HG02970 (cell line): ENCODE measurements at regions not wholly inside any gene's neighbourhood (a gene's known extent, or its start where the extent isn't known, plus 50 kb on each side); places are given as distances from the start of the nearest gene placed in this dataset.

Experiments
- ATAC-seq: cut with Tn5 transposase; IDR thresholded peaks from one replicate; pipeline ENCODE4 v1.9.1; 2021; ENCODE audit warnings: mild to moderate bottlenecking, moderate library complexity, moderate number of reproducible peaks; ENCODE audit not compliant: unreplicated experiment, low FRiP score

- no peak for ATAC-seq
These were observed 232.2 kb downstream of the C12orf50 start for GRCh38 chr12:87796961-87797516.

DNA sequence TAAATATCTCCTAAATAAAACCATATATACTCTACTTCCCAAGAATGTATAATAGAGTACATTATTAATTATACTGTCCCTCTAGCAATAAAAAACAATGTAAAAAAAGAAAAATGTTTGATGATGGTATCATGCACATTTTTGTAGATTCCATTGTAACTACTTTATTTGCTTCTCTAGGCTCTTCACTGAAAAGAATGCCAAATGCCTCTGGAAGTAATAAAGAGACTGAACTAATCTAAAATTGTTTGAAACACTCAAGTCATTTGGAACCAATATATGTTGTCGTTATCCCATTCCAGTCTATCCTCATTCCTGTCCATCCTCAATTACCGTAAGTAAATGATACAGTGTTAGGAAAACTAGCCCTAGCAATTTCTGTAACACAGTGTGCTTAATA is 233.6 kb downstream of the C12orf50 start:
- ATAC-seq, result no peak

- ATAC-seq, result no peak
These were observed 234.3 kb downstream of the C12orf50 start for GRCh38 chr12:87794854-87795253.

GRCh38 chr12:87793131-87793530 is 236.1 kb downstream of the C12orf50 start:
- no peak for ATAC-seq

DNA sequence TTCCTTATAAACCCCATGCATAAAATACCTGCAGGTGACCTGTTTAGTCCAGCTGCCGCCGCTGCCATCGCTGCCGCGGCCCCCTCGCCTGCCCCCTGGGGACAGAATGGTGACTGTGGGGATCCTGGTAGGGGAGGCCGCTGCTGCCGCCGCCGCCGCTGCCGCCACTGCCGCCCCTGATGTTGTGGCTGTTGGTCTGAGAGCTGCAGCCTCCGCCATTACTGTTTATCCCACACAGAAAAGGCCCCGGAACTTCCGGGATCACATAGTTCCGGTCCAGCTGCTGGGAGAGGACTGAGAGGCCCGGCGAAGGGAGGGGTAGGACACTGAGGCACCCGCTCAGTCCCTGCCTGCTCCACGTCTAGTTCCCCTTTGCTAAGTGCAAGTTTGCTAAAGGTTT is 244.9 kb downstream of the C12orf50 start:
- no peak for ATAC-seq

DNA sequence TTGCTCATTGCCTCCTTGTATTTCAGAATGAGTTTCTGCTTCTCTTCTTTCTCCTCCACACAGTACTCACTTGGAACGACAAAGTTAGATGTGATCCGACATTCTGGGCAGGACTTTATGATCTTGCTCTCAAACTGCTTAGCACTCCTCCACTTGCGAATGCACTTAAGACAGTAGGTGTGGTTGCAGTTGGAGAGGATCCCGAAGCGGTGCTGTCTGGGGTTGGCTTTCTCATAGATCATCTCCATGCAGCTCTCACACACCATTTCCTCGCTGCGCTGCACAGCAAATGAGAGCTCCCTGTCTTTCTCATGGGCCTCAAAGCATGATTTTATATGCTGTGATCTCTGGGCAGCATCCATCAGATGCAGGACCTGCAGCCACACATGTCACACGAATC is 245.7 kb downstream of the C12orf50 start:
- no peak for ATAC-seq

- ATAC-seq, result no peak
These were observed 246.4 kb downstream of the C12orf50 start for GRCh38 chr12:87782838-87783237.

DNA sequence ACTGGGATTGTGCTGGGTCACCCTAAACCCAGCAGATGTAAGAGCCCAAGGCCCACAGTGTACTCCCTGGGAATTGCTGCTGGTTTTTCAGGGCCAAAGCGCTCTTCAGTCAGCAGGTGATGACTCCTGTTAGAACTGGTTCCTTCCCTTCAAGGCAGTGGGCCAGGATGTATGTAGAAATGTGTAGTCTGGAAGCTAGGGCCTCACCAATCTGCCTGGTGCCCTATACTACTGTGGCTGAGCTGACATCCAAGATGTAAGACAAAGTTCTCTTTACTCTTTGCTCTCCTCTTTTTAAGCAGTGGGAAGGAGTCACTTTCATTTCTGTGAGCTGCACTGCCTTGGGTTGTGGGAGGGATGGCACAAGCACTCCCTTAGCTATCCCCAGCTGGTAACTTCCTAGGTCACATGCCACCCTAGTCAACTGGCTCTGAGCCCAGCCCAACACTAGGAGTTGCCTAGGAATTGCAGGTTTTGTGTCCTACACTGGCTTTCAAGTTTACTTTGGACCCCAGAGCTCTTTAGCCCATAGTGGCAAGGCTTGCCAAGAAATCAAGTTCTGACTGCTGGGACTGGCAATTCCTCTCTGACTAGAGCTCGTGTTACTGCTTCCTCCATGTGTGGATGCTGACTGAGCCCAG is 249.2 kb downstream of the C12orf50 start:
- no peak for ATAC-seq

DNA sequence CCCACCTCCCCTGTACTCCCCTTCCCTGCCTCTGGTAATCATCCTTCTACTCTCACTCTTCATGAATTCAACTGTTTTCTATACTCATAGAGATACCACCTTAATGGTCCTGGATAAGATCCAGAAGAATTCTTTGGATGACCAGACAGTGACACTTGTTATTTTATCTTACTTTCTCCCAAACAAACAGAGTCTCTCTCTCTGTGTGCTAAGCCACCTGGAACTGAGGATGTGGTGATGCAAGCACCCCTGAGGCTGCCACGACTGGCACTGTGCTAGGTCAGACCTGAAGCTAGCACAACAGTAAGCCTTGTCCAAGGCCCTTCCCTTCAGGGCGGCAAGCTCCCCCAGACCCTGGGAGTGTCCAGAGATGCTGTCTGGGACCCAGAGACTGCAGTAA is 250.2 kb downstream of the C12orf50 start:
- no peak for ATAC-seq

DNA sequence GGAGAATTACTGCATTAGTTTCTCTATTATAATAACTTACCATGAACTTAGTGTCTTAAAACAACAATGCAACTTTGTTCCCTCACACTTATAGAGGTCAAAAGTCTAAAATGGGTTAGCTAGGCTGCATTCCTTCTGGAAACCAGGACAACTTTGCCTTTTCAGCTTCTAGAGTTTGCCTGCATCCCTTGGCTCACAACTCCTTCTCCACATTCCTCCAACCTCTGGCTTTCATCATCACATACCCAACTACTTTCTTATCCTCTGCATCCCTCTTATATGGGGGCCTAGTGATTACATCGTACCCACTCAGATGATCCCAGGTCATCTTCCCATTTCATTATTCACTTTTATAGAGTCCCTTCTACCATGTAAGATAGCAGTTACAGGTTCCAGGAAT is 251.1 kb downstream of the C12orf50 start:
- ATAC-seq, result no peak

DNA sequence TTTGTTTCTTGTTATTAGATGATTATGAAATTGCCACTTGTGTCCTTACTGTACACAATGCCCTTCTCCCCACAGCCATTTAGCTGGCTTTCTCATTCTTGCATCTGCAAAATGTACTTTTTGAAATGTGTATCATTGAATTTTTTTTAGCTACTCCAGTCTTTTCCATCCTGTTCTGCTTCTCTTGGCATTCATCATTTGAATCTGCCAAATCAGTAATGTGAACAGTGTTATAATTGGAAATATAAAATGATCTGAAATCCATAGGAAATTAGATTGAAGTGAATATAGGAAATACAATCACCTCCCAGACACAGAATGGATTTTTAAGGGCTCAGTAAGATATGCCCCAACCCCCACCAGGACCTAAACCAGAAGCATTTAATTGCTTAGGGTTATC is 253.4 kb downstream of the C12orf50 start:
- no peak for ATAC-seq

DNA sequence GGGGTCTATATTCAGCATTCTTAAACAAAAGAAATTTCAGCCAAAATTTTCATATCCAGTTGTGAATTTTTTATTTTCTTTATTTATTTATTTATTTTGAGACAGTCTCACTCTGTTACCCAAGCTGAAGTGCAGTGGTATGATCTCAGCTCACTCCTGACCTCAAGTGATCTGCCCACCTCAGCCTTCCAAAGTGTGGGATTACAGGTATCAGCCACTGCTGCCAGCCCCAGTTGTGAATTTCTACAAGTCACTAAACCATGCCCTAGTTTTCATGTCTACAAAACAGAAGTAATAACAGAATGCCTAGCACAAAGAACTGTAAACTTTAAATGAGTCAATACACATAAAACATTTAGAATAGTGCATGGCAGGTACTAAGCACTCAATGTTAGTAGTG is 254.2 kb downstream of the C12orf50 start:
- no peak for ATAC-seq

- ATAC-seq, result no peak
These were observed 256.8 kb downstream of the C12orf50 start for GRCh38 chr12:87772401-87772800.

DNA sequence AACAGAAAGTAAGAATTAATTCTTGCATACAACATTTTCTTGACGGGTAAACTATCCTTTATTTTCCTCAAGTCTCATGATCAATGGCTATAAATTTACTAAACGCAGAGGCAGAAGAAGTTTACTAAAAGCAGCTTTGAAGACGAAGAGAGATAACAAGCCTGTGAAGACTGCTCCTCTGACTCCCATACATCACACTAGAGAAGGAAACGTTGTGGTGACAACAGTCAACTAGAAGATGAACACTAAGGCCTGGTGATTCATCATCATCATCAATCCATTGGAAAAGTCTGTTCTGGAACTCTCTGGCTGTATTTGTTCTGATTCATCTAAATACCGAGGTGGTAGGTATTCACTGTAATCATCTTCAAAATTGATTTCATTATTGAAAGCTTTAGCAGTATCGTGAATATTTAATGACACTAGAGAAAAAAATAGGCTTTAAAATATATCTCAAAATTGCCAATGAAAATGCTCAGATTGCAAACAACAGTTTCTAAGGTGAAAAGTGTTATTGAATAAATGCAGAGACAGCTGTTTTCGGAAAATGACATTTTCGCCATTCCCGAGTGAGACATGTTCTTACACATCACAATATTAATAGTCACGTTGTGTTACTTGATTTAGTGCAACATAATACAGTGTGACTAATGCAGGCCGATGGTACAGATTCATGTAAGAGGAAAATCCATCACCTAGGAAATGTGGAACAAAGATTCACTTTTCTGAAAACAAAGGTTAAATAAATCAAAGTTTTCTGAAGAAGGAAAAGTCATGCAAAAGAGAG is 260.5 kb downstream of the C12orf50 start:
- no peak for ATAC-seq

- no peak for ATAC-seq
These were observed 263.2 kb downstream of the C12orf50 start for GRCh38 chr12:87766044-87766443.

GRCh38 chr12:87760943-87761342 is 268.3 kb downstream of the C12orf50 start:
- ATAC-seq, result no peak

GRCh38 chr12:87758271-87758670 is 270.9 kb downstream of the C12orf50 start:
- ATAC-seq, result no peak

DNA sequence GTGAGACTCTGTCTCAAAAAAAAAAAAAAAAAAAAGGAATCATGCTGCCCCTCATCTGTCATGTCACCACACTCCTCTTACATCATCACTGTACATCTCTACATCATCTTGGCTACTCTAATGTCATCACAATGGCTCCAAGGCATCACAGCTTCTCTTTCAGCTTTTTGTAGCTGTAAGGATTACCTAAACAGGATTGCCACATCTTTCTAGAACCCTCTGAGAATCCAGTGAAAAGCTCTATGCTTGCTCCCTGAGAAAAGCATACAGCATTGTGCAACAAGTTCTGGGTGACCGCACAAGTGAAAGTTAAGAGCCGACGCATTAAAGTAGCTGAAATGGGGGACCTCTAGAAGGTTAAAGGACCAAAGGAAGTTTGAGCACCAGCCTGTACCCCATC is 272.5 kb downstream of the C12orf50 start:
- ATAC-seq, result no peak

DNA sequence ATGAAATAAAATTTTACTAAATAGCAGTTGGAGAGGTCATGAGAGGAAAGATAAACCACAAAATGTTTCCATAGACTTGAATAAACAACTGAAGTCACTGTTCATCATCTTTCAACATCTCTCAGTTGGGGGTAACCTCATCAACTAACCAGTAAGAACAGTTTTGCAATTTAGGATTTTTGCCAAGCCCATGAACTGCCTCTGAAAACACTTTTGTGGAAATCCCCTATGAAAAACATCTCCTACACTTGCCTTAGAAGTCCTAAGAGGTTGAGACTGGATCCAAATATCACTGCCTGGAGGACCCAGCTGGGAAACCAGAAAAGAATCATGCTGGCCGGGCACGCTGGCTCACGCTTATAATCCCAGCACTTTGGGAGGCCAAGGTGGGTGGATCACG is 273.1 kb downstream of the C12orf50 start:
- no peak for ATAC-seq

- no peak for ATAC-seq
These were observed 300.1 kb downstream of the C12orf50 start for GRCh38 chr12:87728931-87729593.

DNA sequence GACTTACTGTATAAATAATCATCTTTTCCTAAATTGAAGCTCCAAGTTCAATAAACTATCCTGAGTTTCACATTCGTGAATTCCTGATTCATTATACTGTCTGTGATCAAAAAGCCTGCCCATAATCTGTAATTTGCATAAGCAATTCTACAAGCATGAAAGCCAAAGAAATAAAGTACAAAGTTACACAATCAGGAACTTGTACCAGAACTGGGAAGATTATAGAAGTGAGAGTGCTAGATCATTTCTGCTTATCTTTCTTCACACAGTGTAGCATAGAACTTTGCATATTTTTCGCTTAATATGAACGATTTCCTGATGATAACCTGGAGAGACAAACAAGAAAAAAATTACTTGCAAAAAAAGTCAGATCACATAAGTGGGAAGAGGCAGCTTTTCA is 308.2 kb downstream of the C12orf50 start:
- ATAC-seq, result no peak
